DND-41 (cell line): ENCODE measurements at regions not wholly inside any gene's neighbourhood (a gene's known extent, or its start where the extent isn't known, plus 50 kb on each side); places are given as distances from the start of the nearest gene placed in this dataset.

Source experiments
- CTCF ChIP-seq: IDR thresholded peaks from 2 replicates; pipeline ENCODE4 v1.5.1; 2012; ENCODE audit warnings: borderline replicate concordance, low read length, moderate library complexity, mild to moderate bottlenecking; ENCODE audit not compliant: poor library complexity, severe bottlenecking; ENCODE audit errors: extremely low read depth
- EZH2 ChIP-seq: IDR thresholded peaks from 3 replicates; pipeline ENCODE4 v1.6.1; 2012; ENCODE audit warnings: borderline replicate concordance, low read depth, mild to moderate bottlenecking, moderate library complexity, low read length, inconsistent platforms; ENCODE audit not compliant: severe bottlenecking

- TF ChIP-seq CTCF, result peak; percentile 72
- no peak for TF ChIP-seq EZH2
These were observed 985.6 kb downstream of the EPHA3 start for GRCh38 chr3:90092994-90093393.
